ENCODE measurements at regions not wholly inside any gene's neighbourhood (a gene's known extent, or its start where the extent isn't known, plus 50 kb on each side); places are given as distances from the start of the nearest gene placed in this dataset.

DNA sequence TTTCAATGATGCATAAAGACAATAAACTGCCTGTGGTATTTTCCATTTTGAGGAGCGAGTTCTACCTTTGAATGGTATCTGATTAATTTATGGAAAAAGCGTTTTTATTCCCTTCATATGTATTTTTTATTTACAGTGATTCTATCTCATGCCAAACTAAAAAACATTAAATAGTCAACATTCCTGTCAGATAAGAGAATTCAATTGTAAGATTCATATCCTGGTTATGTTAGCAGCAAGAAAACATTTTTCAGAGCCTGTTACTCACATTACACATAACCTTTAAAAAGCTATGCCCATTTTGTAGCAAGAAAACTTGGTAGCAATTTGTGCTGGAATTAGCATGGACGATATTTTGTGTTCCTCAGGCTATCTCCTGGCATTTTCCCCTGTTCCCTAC is 55.1 kb upstream of the PRLR start:
- TF ChIP-seq SIN3A (conservative IDR thresholded peaks at IDR 0.05 in 1 of 2, IDR thresholded peaks at IDR 0.05 in 1 of 2; ENCODE audit: low read depth in 1 of 2, low read length in 2 of 2) (no peak), CREB1 (IDR thresholded peaks at IDR 0.05) (no peak), POLR2A (IDR thresholded peaks at IDR 0.05; ENCODE audit: control extremely low read depth in 1 of 2, low read depth in 2 of 2, low read length in 2 of 2) (no peak), CTBP2 (IDR thresholded peaks at IDR 0.05; ENCODE audit: borderline replicate concordance, insufficient read depth, insufficient read length, low read length) (no peak), EZH2 (IDR thresholded peaks at IDR 0.05; ENCODE audit: low read depth, low read length, severe bottlenecking) (no peak), NANOG (IDR thresholded peaks at IDR 0.05; ENCODE audit: insufficient read depth, low read depth, low read length, poor library complexity, severe bottlenecking) (no peak), HDAC2 (IDR thresholded peaks at IDR 0.05; ENCODE audit: borderline replicate concordance in 1 of 2, low read depth in 2 of 2, low read length in 2 of 2) (no peak), TCF12 (IDR thresholded peaks at IDR 0.05; ENCODE audit: low read depth, low read length) (no peak)
- TF ChIP-seq, protein P1, sequence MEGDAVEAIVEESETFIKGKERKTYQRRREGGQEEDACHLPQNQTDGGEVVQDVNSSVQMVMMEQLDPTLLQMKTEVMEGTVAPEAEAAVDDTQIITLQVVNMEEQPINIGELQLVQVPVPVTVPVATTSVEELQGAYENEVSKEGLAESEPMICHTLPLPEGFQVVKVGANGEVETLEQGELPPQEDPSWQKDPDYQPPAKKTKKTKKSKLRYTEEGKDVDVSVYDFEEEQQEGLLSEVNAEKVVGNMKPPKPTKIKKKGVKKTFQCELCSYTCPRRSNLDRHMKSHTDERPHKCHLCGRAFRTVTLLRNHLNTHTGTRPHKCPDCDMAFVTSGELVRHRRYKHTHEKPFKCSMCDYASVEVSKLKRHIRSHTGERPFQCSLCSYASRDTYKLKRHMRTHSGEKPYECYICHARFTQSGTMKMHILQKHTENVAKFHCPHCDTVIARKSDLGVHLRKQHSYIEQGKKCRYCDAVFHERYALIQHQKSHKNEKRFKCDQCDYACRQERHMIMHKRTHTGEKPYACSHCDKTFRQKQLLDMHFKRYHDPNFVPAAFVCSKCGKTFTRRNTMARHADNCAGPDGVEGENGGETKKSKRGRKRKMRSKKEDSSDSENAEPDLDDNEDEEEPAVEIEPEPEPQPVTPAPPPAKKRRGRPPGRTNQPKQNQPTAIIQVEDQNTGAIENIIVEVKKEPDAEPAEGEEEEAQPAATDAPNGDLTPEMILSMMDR (IDR thresholded peaks at IDR 0.05; ENCODE audit: control extremely low read depth in 1 of 3, insufficient read depth in 1 of 3, low read depth in 1 of 3, low read length in 3 of 3), result no peak

Data from H1 (cell line).